Keratinocyte (primary cell): ENCODE measurements at regions not wholly inside any gene's neighbourhood (a gene's known extent, or its start where the extent isn't known, plus 50 kb on each side); places are given as distances from the start of the nearest gene placed in this dataset.

Experiments used
- DNase-seq: peaks from one replicate; pipeline ENCODE4 v3.0.0-alpha.2; 2011; ENCODE audit warnings: low read depth, missing footprints, low spot score
- FAIRE-seq: peaks from 2 replicates; lab custom pipeline; 2011; peaks lifted over from hg19 to GRCh38; lab: Jason Lieb, UNC
- H2AFZ ChIP-seq: 2 replicates; pipeline ENCODE4 v1.6.0; 2012; ENCODE audit warnings: low read length, control low read depth, inconsistent platforms; ENCODE audit not compliant: control insufficient read depth
- H3K27ac ChIP-seq: 2 replicates; pipeline ENCODE4 v1.5.1; 2011; ENCODE audit warnings: low read length; ENCODE audit not compliant: control insufficient read depth, insufficient read depth
- H3K27me3 ChIP-seq: 3 replicates; pipeline ENCODE4 v1.6.0; 2011; ENCODE audit warnings: low read length; ENCODE audit not compliant: control insufficient read depth, insufficient read depth; ENCODE audit errors: extremely low read depth
- H3K36me3 ChIP-seq, 2 experiments: 2 replicates in 1 of 2; 3 replicates in 1 of 2; pipeline ENCODE4 v1.5.1; 2011; ENCODE audit warnings: low read length in 2 of 2, mild to moderate bottlenecking in 1 of 2; ENCODE audit not compliant: control insufficient read depth in 2 of 2, insufficient read depth in 2 of 2; ENCODE audit errors: extremely low read depth in 1 of 2
- H3K4me1 ChIP-seq: 3 replicates; pipeline ENCODE4 v1.5.1; 2011; ENCODE audit warnings: low read length; ENCODE audit not compliant: control insufficient read depth, insufficient read depth; ENCODE audit errors: extremely low read depth
- H3K4me2 ChIP-seq: 3 replicates; pipeline ENCODE4 v1.6.0; 2011; ENCODE audit warnings: low read depth, low read length; ENCODE audit not compliant: control insufficient read depth, insufficient read depth; ENCODE audit errors: extremely low read depth
- H3K4me3 ChIP-seq, 3 experiments: fragments of 200-600 bp in 1 of 3; sonication (generic) in 1 of 3; 2 replicates in 2 of 3; 3 replicates in 1 of 3; pipeline ENCODE4 v1.5.1; 2011 to 2016; ENCODE audit warnings: low read length in 3 of 3, mild to moderate bottlenecking in 3 of 3, control low read depth in 2 of 3, inconsistent platforms in 1 of 3, low read depth in 1 of 3, mixed read lengths in 1 of 3, mixed run types in 1 of 3, moderate library complexity in 1 of 3; ENCODE audit not compliant: control insufficient read depth in 2 of 3, insufficient read depth in 2 of 3; ENCODE audit errors: extremely low read depth in 1 of 3
- H3K79me2 ChIP-seq: 2 replicates; pipeline ENCODE4 v1.6.0; 2012; ENCODE audit warnings: low read length; ENCODE audit not compliant: control insufficient read depth, insufficient read depth
- H3K9ac ChIP-seq: 3 replicates; pipeline ENCODE4 v1.6.0; 2011; ENCODE audit warnings: low read length; ENCODE audit not compliant: control insufficient read depth, insufficient read depth; ENCODE audit errors: extremely low read depth
- H3K9me1 ChIP-seq: 3 replicates; pipeline ENCODE4 v1.6.0; 2011; ENCODE audit warnings: low read length; ENCODE audit not compliant: control insufficient read depth, insufficient read depth; ENCODE audit errors: extremely low read depth
- H3K9me3 ChIP-seq: 2 replicates; pipeline ENCODE4 v1.5.1; 2012; ENCODE audit warnings: low read depth, low read length; ENCODE audit not compliant: control insufficient read depth
- H4K20me1 ChIP-seq: 3 replicates; pipeline ENCODE4 v1.6.0; 2011; ENCODE audit warnings: low read length; ENCODE audit not compliant: control insufficient read depth, insufficient read depth; ENCODE audit errors: extremely low read depth
- EZH2 ChIP-seq: IDR thresholded peaks from one replicate; pipeline ENCODE4 v1.6.1; 2012; ENCODE audit warnings: inconsistent platforms, mild to moderate bottlenecking, low read length, moderate library complexity
- dilution Hi-C: fragments of 300-500 bp; cut with MboI; formaldehyde crosslinking; loops from one replicate; pipeline ENCODE4 v1.7.0; 2020; ENCODE audit warnings: low sequenced_read_pairs; ENCODE audit not compliant: extremely low pct_ligation_motif_present
- TF ChIP-seq, protein P1 (sequence below), 3 experiments: IDR thresholded peaks in 1 of 3; conservative IDR thresholded peaks in 1 of 3; optimal IDR thresholded peaks in 1 of 3; 2 replicates in 2 of 3; 3 replicates in 1 of 3; pipeline versions ENCODE3 to v1.5.1; 2011; ENCODE audit warnings: low read length in 3 of 3, mild to moderate bottlenecking in 3 of 3, moderate library complexity in 2 of 3, control low read depth in 1 of 3, inconsistent platforms in 1 of 3; ENCODE audit not compliant: insufficient read depth in 2 of 3; ENCODE audit errors: extremely low read depth in 1 of 3

DNA sequence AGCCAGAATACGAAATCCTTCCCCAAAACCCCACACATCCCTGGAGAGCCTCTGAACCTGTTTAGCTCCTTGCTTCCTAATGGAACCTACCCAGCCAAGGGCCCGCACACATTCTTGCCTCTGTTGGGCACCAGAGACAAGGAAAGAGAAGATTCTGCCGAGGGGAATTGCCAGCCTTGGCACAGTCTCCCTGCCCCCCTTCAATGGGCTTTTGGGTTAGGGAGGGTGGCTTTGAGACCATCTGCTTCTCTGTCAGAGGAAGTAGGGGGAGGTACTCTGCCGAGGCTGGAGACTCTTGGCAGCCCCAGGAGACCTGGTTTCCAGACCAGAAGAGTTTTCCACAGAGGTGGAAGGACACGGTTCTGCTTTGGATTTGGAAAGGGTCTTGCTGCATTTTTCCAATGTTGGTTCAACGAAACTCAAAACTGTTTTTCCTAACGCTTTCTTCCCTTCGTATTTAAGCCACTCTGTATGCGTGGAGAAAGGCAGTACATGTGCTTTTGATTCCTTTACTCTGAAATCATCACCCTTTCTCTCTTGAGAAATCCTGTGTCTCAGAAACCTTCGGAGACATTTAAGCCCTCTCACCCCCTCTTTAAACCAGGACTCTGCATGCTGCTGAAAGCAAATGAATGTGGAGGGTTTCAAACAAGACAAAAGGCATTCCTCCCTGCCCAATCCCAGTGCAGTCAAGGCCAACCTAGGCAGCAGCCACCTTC, 78.8 kb upstream of the PRR23C start:
- Histone ChIP-seq H3K9ac (no peak overlapping the region), H4K20me1 (no peaks in the 10 kb centered on the region), H3K4me1 (no peaks in the 10 kb centered on the region), H3K4me3 (no peak overlapping the region), H3K9me3 (no peaks in the 10 kb centered on the region), H3K79me2 (no peaks in the 10 kb centered on the region), H3K9me1 (no peaks in the 10 kb centered on the region), H3K4me2 (no peak overlapping the region), H3K36me3 (no peaks in the 10 kb centered on the region), H2AFZ (no peak overlapping the region), H3K27me3 (peaks cover 22% of the 10 kb centered on the region), H3K27ac (no peak overlapping the region)
- dilution Hi-C loops: loop anchor here (25.0 kb wide), 1 partner anchor 189 kb away; no protein-coding TSS in a partner anchor
- TF ChIP-seq, protein P1, sequence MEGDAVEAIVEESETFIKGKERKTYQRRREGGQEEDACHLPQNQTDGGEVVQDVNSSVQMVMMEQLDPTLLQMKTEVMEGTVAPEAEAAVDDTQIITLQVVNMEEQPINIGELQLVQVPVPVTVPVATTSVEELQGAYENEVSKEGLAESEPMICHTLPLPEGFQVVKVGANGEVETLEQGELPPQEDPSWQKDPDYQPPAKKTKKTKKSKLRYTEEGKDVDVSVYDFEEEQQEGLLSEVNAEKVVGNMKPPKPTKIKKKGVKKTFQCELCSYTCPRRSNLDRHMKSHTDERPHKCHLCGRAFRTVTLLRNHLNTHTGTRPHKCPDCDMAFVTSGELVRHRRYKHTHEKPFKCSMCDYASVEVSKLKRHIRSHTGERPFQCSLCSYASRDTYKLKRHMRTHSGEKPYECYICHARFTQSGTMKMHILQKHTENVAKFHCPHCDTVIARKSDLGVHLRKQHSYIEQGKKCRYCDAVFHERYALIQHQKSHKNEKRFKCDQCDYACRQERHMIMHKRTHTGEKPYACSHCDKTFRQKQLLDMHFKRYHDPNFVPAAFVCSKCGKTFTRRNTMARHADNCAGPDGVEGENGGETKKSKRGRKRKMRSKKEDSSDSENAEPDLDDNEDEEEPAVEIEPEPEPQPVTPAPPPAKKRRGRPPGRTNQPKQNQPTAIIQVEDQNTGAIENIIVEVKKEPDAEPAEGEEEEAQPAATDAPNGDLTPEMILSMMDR (optimal IDR thresholded peaks at IDR 0.05 in 1 of 3, IDR thresholded peaks at IDR 0.05 in 1 of 3, conservative IDR thresholded peaks at IDR 0.05 in 1 of 3; ENCODE audit: extremely low read depth in 1 of 3, insufficient read depth in 2 of 3, low read length in 3 of 3): no peak
- TF ChIP-seq EZH2: no peak
- no peak for FAIRE-seq
- DNase-seq: no peak

DNA sequence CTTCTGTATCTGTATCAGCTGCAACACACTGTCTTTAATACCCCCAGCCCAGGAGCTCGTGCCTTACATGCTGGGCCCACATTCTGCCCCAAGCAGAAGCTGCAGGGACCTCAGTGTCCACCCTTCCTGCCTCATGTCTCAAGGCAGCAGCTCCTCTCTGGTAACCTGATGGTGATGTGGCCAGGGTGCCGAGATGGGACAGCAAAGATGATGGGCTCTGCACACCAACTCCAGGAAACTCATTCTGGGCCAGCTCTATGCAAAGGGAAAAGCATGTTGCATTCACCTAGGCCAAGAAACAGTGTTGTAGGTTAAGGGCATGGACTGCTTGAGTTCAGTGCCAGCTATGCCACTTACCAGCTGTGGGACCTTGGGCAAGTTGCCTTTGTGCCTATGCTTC, 79.5 kb upstream of the PRR23C start:
- TF ChIP-seq EZH2: no peak
- TF ChIP-seq, protein P1 (optimal IDR thresholded peaks at IDR 0.05 in 1 of 3, IDR thresholded peaks at IDR 0.05 in 1 of 3, conservative IDR thresholded peaks at IDR 0.05 in 1 of 3; ENCODE audit: extremely low read depth in 1 of 3, insufficient read depth in 2 of 3, low read length in 3 of 3): no peak
- H3K9ac ChIP-seq: no peak overlapping the region
- no peak overlapping the region for H3K4me3 ChIP-seq
- no peaks in the 10 kb centered on the region for H3K9me1 ChIP-seq
- dilution Hi-C loops: loop anchor here (25.0 kb wide), 1 partner anchor 188 kb away; no protein-coding TSS in a partner anchor
- no peaks in the 10 kb centered on the region for H3K9me3 ChIP-seq
- FAIRE-seq: no peak
- no peaks in the 10 kb centered on the region for H3K4me1 ChIP-seq
- H4K20me1 ChIP-seq: no peaks in the 10 kb centered on the region
- H3K79me2 ChIP-seq: no peaks in the 10 kb centered on the region
- no peaks in the 10 kb centered on the region for H3K36me3 ChIP-seq
- no peak overlapping the region for H3K27ac ChIP-seq
- DNase-seq: no peak
- no peak overlapping the region for H3K4me2 ChIP-seq
- no peak overlapping the region for H2AFZ ChIP-seq
- peaks cover 17% of the 10 kb centered on the region for H3K27me3 ChIP-seq
